NCI-H345 treated with DMSO at 0.1 percent for 48 hours (cell line): ENCODE measurements at regions not wholly inside any gene's neighbourhood (a gene's known extent, or its start where the extent isn't known, plus 50 kb on each side); places are given as distances from the start of the nearest gene placed in this dataset.

Source experiments
- DNase-seq: peaks from one replicate; lab custom pipeline; 2025; ENCODE audit not compliant: unreplicated experiment; lab: John Stamatoyannopoulos, UW

DNA sequence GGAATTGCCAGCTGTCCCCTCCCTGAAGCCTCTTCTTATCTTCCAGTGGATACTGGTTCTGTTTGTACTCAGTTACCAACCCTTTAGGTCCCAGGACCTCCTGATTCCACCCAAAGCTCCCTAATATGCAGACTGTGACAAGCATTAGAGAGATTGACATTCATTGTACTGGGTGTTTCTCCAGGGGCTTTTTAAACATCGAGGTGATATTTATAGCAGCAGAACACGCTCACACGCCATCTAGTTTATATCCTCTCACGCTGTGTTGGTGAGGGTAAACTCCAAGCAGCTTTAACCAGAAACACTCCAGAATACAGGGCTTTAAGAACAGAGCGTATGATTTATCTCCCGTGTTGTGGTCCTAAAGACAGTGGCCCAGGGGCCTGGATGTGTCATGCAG lies 238.4 kb downstream of the IRF8 start:
- DNase-seq: no peak

GRCh38 chr16:86138121-86139085 lies 239.4 kb downstream of the IRF8 start:
- DNase-seq: no peak

GRCh38 chr16:86142801-86143236 lies 243.9 kb downstream of the IRF8 start:
- DNase-seq: no peak

DNA sequence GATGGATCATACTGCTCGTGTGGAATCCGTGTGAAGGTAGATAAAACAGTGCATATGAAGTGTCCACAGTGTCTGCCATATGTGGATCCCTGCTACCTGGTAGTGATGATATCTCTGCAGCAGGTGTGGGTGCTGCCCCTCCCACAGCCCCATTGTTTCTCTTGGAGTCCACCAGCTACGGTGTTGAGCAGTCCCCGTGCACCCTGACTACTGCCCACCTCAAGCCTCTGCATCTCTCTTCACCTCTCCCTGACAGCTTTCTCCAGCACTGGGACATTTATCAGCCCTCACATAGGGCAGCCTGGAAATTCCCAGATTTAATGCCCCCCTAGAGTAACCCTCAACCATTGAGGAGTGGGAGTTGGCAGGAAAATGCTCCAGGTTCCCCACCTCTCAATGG lies 244.7 kb downstream of the IRF8 start:
- DNase-seq: no peak

DNA sequence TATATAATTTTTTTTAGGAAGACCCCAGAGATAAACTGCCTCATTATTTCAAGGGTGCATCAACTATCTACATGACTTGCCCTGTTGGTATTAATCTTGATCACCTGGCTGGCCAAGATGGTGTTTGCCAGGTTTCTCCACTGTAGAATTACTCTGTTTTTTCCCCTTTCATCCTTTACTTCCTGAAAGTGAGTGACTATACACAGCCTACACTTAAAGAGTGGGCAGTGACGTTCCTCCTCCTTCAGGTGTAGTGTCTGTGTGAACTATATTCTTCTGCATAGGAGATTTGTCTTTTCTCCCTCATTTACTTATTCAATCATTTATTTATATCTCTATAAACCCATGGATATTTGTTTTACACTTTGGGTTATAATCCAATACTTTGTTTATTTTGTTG lies 246.7 kb downstream of the IRF8 start:
- DNase-seq: no peak

DNA sequence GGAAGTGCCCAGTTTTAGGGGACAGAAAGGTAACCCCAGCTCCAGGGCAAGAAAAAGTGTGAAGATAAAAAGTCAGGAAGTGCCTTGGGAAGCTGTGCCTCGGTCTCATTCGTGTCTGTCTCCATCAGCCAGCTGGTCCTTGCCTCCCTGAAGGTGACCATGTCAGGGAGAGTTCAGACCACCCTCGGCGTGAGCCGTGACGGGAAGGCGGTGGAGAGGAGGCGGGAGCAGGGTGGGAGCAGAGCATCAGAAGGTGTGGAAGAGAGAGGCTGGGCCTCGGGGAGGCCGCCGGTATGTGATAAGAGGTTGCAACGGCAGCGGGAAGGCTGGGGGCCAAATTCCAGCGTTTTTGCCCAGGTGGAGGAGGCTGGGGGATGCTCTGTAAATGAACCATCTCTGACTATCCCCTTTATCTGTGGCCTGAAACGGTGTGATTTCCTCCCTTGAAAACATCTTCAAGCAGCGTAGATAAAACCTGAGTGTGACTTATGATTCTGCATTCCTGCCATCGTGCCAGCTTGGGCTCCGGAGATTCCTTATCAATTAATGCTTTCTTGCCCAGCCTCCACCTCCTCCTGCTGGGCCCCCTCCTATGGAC lies 251.8 kb downstream of the IRF8 start:
- DNase-seq: no peak

GRCh38 chr16:86151239-86151851 lies 252.4 kb downstream of the IRF8 start:
- DNase-seq: no peak

DNA sequence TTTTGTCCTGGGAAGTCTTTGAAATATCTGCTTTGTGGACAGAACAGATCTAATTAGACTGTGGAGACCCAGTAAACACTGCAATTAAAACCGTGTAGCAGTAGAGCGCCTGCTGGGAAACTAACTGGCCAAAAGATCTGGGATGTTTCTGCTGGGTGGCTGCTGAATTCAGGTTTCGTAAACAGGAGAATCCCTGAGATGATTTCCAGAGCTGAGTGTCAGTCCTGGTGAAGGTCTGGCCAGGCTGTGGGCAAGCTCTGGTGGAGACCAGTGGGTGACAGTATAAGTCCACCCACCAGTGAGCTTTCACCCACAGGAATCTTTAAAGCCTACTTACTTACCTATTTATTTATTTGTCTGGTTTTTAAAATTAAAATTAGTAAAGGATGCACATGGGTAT lies 257.2 kb downstream of the IRF8 start:
- DNase-seq: no peak

GRCh38 chr16:86157616-86158247 lies 258.8 kb downstream of the IRF8 start:
- no peak for DNase-seq

GRCh38 chr16:86158688-86159360 lies 259.9 kb downstream of the IRF8 start:
- no peak for DNase-seq

DNA sequence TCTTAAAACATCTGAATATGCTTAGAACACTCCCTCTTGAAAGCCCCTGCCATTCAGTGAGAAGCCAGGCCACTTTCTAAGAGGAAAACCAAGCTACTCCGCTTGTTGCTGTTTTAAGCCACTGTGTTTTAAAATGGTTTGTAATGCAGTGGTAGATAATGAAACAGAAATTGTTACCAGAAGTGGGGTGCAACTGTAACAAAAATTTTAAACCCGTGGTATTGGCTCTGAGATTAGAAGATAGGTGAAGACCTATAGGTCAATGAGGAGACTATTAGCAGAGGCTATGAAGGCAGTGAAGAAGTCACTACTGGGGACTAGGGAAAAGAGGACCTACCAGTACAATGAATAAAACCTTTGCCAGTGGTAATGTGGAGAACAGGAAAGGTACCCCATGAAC lies 266.5 kb downstream of the IRF8 start:
- no peak for DNase-seq

DNA sequence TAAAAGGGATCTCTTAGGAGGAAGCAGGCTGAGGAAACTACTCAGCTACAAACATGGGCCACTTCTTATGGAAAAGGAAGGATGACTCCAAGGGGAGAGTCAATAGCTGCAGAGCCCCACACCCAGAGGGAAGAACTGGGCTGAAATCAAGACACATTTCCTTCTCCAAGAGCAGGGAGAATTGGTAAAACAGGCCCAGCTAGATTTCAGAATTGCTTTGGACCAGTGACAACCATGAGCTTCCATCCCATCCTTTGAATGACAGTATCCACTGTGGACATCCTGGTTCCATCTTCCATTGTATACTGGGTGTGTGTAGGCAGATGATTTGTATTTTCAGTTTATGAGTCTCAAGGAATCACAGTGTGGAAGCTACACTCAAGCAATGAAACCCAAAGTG lies 267.5 kb downstream of the IRF8 start:
- no peak for DNase-seq

DNA sequence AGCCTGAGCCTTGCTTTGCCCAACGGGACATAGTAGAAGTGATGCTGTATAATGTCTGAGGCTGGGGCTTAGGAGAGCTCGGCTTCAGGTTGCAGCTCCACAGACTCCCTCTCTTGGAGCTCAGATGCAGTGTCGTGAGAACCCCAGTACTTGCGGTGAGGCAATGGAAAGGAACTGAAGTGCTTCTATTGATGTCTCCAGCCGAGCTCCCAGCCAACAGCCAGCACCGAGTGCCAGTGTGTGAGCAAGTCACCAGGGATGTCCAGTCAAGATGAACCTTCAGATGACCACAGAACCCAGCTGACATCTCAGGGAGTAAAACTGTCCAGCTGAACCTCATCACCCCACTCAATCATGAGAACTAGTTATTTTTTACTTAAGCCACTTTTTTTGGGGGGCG lies 268.1 kb downstream of the IRF8 start:
- no peak for DNase-seq

DNA sequence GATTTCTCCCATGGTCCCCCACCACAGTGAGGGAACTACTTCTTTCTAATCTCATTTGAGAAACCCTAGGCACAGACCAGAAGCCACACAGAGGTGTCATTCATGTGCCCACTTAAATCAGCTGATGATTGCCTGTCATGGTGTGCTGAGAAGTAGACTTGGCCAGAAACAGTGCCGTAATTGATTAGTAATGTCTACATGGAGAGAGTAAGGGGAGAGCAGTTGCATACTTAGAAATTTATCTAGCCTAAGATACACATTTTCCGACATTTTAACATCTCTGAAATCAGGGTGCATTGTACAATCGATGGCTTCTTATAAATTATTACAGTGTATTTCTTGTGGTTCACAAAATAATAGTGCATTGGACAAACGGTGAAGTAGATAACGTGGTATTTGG lies 271.8 kb downstream of the IRF8 start:
- no peak for DNase-seq

- DNase-seq: no peak
Observed at GRCh38 chr16:86171329-86171728, 272.4 kb downstream of the IRF8 start.

DNA sequence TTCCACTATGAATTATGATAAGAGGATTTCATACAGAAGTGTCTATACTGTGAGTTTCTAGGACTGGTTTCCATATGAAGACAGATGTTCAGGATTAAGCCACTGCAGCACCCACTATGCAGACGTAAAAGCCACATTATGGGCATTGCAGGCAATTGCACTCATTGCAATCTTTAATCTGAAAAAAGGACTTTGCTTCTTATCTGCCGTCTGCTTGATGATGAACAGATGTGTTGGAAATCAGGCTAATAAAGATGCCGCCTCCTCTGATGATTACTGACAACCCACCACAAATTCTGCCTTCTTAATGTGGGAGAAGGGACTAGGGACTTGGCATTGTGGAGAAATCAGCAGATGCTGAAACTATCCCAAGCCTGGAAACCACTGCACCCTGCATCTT lies 276.9 kb downstream of the IRF8 start:
- DNase-seq: no peak

- DNase-seq: no peak
Observed at GRCh38 chr16:86176462-86176861, 277.5 kb downstream of the IRF8 start.

DNA sequence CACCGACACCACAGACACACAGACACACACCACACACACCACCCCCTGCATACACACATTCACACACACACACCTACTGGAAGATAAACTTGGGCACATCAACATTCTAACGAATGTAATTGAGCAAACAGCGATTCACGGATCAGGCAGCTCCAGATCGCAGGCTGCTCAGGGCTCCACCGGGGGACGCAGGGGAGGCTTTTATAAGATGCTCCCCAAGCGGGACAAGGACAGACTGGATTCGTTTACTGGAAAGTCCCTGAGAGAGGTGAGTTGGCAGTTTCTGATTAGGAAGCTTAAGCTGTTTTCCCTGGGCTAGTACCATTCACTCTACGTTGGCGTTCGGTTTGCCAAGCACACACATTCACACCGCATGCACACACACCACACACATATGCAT lies 281.3 kb downstream of the IRF8 start:
- DNase-seq: no peak

GRCh38 chr16:86180780-86181179 lies 281.8 kb downstream of the IRF8 start:
- DNase-seq: no peak

- no peak for DNase-seq
Observed at GRCh38 chr16:86181526-86181925, 282.6 kb downstream of the IRF8 start.

DNA sequence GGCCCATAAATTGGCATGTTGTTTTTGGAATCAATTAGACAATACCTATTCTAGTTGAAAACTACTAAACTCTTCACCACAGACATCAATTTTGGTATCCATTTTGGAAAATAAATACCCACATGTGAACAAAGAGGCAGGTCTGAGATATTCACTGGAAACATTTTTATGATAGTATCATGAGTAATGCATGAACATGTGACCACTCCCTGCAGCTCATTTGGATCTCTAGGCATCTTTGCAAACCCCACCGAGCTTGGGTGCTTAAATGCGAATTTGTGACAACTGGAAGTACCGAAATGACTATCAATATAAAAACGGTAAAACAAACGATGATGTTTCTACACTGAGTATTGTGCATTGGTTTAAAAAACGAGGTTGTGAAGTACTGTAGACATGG lies 285.2 kb downstream of the IRF8 start:
- no peak for DNase-seq
